Activated B cell treated with CpG ODN at 0.5 μM for 24 hours (primary cell): ENCODE measurements at regions not wholly inside any gene's neighbourhood (a gene's known extent, or its start where the extent isn't known, plus 50 kb on each side); places are given as distances from the start of the nearest gene placed in this dataset.

ENCODE experiments used
- ATAC-seq: fragments of 200-7000 bp; cut with Tn5 transposase; one replicate; pipeline ENCODE4 v1.10.0; 2021; ENCODE audit warnings: low read depth, mild to moderate bottlenecking, moderate library complexity
- CTCF ChIA-PET: fragments of 350-600 bp; sonication (Branson Sonifier 250); formaldehyde crosslinking; loops from one replicate; lab custom pipeline; 2021; ENCODE audit warnings: antibody characterized with exemption; lab: Charles Lee
- POLR2A ChIA-PET: fragments of 350-600 bp; sonication (Branson Sonifier 250); formaldehyde crosslinking; loops from one replicate; lab custom pipeline; 2021; ENCODE audit warnings: antibody characterized with exemption; lab: Charles Lee
- DNase-seq: peaks from one replicate; pipeline ENCODE4 v3.0.0; 2022
- H3K27ac Mint-ChIP-seq: one replicate; pipeline ENCODE4 v1.8.0; 2020; ENCODE audit warnings: mixed read lengths
- H3K27me3 Mint-ChIP-seq: one replicate; pipeline ENCODE4 v1.8.0; 2021; ENCODE audit warnings: mixed read lengths
- H3K36me3 Mint-ChIP-seq: one replicate; pipeline ENCODE4 v1.8.0; 2021; ENCODE audit warnings: low read depth, mixed read lengths
- H3K4me1 Mint-ChIP-seq: one replicate; pipeline ENCODE4 v1.8.0; 2021; ENCODE audit warnings: mixed read lengths
- H3K4me3 Mint-ChIP-seq: one replicate; pipeline ENCODE4 v1.8.0; 2020; ENCODE audit warnings: mild to moderate bottlenecking, mixed read lengths
- H3K9me3 Mint-ChIP-seq: one replicate; pipeline ENCODE4 v1.8.0; 2020; ENCODE audit warnings: mixed read lengths
- intact Hi-C: fragments of 100-400 bp; cut with micrococcal nuclease; formaldehyde crosslinking; loops from one replicate; pipeline ENCODE4 v1.15.1; 2024
- TF ChIP-seq, protein P1 (sequence below): fragments of 200-600 bp; IDR thresholded peaks from one replicate; pipeline ENCODE4 v1.8.0; 2022; ENCODE audit warnings: antibody characterized with exemption, mild to moderate bottlenecking

DNA sequence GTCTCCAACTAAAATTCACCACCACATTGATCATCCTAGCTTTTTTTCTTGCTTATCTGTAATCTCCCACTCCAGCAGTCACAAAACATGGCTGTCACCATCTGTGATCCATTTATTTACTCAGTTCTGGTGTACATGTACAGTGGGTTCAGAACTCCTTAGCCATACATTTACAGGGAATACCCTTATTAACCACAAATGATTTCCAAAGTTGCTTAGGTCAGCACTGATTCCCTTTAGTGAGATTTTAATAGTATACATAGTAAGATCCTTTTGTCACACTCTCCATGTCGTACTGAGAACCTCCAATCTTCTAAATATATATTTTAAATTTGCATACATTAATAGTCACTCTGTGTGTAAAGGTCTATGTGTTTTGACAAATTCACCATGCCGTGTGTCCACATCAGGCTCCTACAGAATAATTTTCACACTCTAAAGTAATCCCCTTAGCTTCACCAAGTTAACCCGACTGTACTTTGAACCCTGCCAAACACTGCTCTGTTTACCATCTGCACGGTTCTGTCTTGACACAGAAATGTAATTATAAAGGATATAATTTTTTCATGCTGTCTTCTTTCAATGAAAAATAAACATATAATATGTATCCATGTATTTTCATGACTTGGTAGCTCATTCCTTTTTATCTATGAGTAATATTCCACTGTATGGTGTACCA lies 473.6 kb upstream of the ZP4 start:
- ChIA-PET POLR2A (no interaction called here), CTCF (no interaction called here)
- no peaks in the 10 kb centered on the region for H3K4me1 Mint-ChIP-seq
- TF ChIP-seq, protein P1, sequence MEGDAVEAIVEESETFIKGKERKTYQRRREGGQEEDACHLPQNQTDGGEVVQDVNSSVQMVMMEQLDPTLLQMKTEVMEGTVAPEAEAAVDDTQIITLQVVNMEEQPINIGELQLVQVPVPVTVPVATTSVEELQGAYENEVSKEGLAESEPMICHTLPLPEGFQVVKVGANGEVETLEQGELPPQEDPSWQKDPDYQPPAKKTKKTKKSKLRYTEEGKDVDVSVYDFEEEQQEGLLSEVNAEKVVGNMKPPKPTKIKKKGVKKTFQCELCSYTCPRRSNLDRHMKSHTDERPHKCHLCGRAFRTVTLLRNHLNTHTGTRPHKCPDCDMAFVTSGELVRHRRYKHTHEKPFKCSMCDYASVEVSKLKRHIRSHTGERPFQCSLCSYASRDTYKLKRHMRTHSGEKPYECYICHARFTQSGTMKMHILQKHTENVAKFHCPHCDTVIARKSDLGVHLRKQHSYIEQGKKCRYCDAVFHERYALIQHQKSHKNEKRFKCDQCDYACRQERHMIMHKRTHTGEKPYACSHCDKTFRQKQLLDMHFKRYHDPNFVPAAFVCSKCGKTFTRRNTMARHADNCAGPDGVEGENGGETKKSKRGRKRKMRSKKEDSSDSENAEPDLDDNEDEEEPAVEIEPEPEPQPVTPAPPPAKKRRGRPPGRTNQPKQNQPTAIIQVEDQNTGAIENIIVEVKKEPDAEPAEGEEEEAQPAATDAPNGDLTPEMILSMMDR, result no peak
- H3K27ac Mint-ChIP-seq, result no peak overlapping the region
- no peaks in the 10 kb centered on the region for H3K9me3 Mint-ChIP-seq
- ATAC-seq (no peak), DNase-seq (no peak)
- no peak overlapping the region for H3K4me3 Mint-ChIP-seq
- no peaks in the 10 kb centered on the region for H3K36me3 Mint-ChIP-seq
- intact Hi-C loops, result no loop called here
- H3K27me3 Mint-ChIP-seq, result no peaks in the 10 kb centered on the region

DNA sequence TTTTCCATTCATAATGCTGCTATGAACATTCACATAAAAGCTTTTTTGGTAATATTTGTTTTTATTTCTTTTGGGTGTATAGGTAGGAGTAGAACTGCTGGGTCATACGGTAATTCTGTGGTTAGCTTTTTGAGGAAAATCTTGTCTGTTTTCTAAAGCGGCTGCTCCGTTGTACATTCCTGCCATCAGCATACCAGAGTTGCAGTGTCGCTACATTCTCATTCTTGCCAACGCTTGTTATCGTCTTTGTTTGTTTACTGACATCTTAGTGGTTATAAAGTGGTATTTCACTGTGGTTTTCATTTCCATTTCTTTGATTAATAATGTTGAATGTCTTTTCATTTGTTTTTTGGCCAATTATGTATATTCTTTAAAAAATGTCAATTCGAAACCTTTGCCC lies 469.8 kb upstream of the ZP4 start:
- no peaks in the 10 kb centered on the region for H3K27me3 Mint-ChIP-seq
- H3K4me1 Mint-ChIP-seq, result no peaks in the 10 kb centered on the region
- no peaks in the 10 kb centered on the region for H3K36me3 Mint-ChIP-seq
- ChIA-PET CTCF (no interaction called here), POLR2A (no interaction called here)
- intact Hi-C loops, result no loop called here
- DNase-seq, result no peak
- ATAC-seq, result no peak
- TF ChIP-seq, protein P1, result no peak
- H3K27ac Mint-ChIP-seq, result no peak overlapping the region
- peaks cover under 1% of the 10 kb centered on the region for H3K9me3 Mint-ChIP-seq
- no peak overlapping the region for H3K4me3 Mint-ChIP-seq

DNA sequence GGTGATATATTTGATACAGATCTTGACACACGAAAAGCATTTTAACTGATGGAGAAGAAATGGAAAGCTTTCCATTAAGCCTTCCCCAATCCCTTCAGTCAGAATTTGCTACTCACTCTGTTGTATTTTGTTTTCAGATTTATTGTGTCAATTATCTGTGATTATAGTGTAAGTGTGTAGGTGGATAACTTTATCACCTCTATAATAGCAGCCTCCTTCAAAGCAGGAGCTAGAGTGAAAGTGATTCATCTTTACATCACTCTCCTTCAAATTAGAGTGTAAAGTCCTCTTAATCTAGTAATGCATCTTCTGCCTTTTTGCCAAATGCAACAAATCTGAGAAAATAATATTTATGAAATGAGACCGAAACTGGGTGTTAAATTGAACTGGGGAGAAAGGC lies 459.7 kb upstream of the ZP4 start:
- intact Hi-C loops, result no loop called here
- Mint-ChIP-seq H3K27ac (no peak overlapping the region), H3K4me1 (no peaks in the 10 kb centered on the region), H3K27me3 (no peaks in the 10 kb centered on the region), H3K9me3 (peaks cover 10% of the 10 kb centered on the region), H3K4me3 (no peak overlapping the region), H3K36me3 (no peaks in the 10 kb centered on the region)
- ChIA-PET POLR2A (no interaction called here), CTCF (no interaction called here)
- TF ChIP-seq, protein P1, result no peak
- ATAC-seq (no peak), DNase-seq (no peak)

DNA sequence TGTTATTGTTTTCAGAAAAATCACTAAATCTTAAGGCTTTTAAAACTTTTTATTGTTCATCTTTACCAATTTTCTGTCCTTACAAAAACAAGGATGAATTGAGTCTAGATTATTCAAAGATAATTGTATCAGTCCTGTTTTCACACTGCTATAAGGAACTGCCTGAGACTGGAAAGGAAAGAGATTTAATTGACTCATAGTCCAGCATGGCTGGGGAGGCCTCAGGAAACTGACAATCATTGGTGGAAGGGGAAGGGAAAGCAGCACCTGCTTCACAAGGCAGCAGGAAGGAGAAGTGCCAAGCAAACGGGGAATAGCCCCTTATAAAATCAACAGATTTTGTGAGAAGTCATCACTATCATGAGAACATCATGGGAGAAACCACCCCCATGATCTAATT lies 455.6 kb upstream of the ZP4 start:
- H3K4me3 Mint-ChIP-seq, result no peak overlapping the region
- intact Hi-C loops, result no loop called here
- POLR2A ChIA-PET, result no interaction called here
- ATAC-seq (no peak), DNase-seq (no peak)
- H3K9me3 Mint-ChIP-seq, result no peaks in the 10 kb centered on the region
- no peaks in the 10 kb centered on the region for H3K36me3 Mint-ChIP-seq
- CTCF ChIA-PET, result no interaction called here
- no peak overlapping the region for H3K27ac Mint-ChIP-seq
- no peaks in the 10 kb centered on the region for H3K27me3 Mint-ChIP-seq
- H3K4me1 Mint-ChIP-seq, result no peaks in the 10 kb centered on the region
- TF ChIP-seq, protein P1, result no peak

DNA sequence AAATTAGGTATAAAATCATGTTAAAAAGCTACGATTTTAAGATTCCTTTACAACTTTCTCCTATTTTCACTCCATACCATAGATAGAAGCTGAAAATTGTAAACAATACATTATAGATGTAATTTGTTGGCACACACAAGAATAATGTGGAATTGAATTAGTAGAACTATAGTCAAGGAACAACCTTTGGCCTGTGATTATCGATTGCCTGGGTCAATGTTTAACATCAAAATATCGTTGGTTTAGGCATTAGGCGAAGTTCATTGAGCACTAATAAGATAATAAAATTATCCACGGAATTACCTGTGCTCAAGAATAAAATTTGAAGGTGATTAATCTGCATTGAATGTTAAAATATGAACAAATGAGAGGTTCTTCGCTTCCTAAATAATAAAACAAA lies 455.1 kb upstream of the ZP4 start:
- DNase-seq (no peak), ATAC-seq (no peak)
- CTCF ChIA-PET, result no interaction called here
- no peaks in the 10 kb centered on the region for H3K36me3 Mint-ChIP-seq
- no peaks in the 10 kb centered on the region for H3K9me3 Mint-ChIP-seq
- POLR2A ChIA-PET, result no interaction called here
- intact Hi-C loops, result no loop called here
- no peaks in the 10 kb centered on the region for H3K27me3 Mint-ChIP-seq
- H3K27ac Mint-ChIP-seq, result no peak overlapping the region
- no peak overlapping the region for H3K4me3 Mint-ChIP-seq
- no peaks in the 10 kb centered on the region for H3K4me1 Mint-ChIP-seq
- TF ChIP-seq, protein P1, result no peak
